HepG2 (cell line): ENCODE measurements at regions not wholly inside any gene's neighbourhood (a gene's known extent, or its start where the extent isn't known, plus 50 kb on each side); places are given as distances from the start of the nearest gene placed in this dataset.
A peak's percentile ranks its signal among the peaks of the same experiment; 100 is the strongest.

Experiments
- ARID2 ChIP-seq: sonication (generic); formaldehyde crosslinking; IDR thresholded peaks from 2 replicates; pipeline ENCODE4 v1.8.1; 2022; ENCODE audit warnings: mild to moderate bottlenecking, missing genetic modification reagents, borderline replicate concordance
- CHD4 ChIP-seq: fragments of 200-600 bp; sonication (generic); IDR thresholded peaks from 2 replicates; pipeline ENCODE4 v1.7.0; 2017; ENCODE audit warnings: mild to moderate bottlenecking, low read length, borderline replicate concordance
- DDIT3 ChIP-seq: sonication (generic); formaldehyde crosslinking; IDR thresholded peaks from 2 replicates; pipeline ENCODE4 v1.4.0; 2020; ENCODE audit warnings: mild to moderate bottlenecking, missing genetic modification reagents
- FOXK2 ChIP-seq: fragments of 450-650 bp; IDR thresholded peaks from 2 replicates; pipeline ENCODE4 v1.6.1; 2016
- GTF2F1 ChIP-seq: fragments of 150-350 bp; IDR thresholded peaks from 2 replicates; pipeline ENCODE4 v1.6.1; 2014; ENCODE audit warnings: low read length
- HNRNPLL ChIP-seq: fragments of 200-400 bp; formaldehyde crosslinking; IDR thresholded peaks from 2 replicates; pipeline ENCODE4 v1.6.1; 2017; ENCODE audit warnings: mild to moderate bottlenecking, low read depth, low read length; ENCODE audit not compliant: poor library complexity, severe bottlenecking
- JARID2 ChIP-seq: sonication (generic); formaldehyde crosslinking; IDR thresholded peaks from 2 replicates; pipeline ENCODE4 v1.8.1; 2023; ENCODE audit warnings: missing genetic modification reagents, inconsistent platforms; ENCODE audit not compliant: insufficient replicate concordance
- MLLT10 ChIP-seq: sonication (generic); formaldehyde crosslinking; IDR thresholded peaks from 2 replicates; pipeline ENCODE4 v1.4.0; 2020; ENCODE audit warnings: missing genetic modification reagents
- NCOA2 ChIP-seq: sonication (generic); formaldehyde crosslinking; IDR thresholded peaks from 2 replicates; pipeline ENCODE4 v1.8.0; 2022; ENCODE audit warnings: inconsistent platforms
- NFATC3 ChIP-seq: sonication (generic); formaldehyde crosslinking; IDR thresholded peaks from 2 replicates; pipeline ENCODE4 v1.5.1; 2020; ENCODE audit warnings: mild to moderate bottlenecking, missing genetic modification reagents
- NFIB ChIP-seq: sonication (generic); formaldehyde crosslinking; IDR thresholded peaks from 2 replicates; pipeline ENCODE4 v1.9.0; 2021; ENCODE audit warnings: missing genetic modification reagents, mild to moderate bottlenecking, borderline replicate concordance
- NFKB2 ChIP-seq: sonication (generic); formaldehyde crosslinking; IDR thresholded peaks from 2 replicates; pipeline ENCODE4 v1.4.0; 2020; ENCODE audit warnings: missing genetic modification reagents, borderline replicate concordance
- SALL2 ChIP-seq: sonication (generic); formaldehyde crosslinking; IDR thresholded peaks from 2 replicates; pipeline ENCODE4 v1.8.1; 2023; ENCODE audit warnings: mild to moderate bottlenecking, missing genetic modification reagents, inconsistent platforms
- THYN1 ChIP-seq: sonication (generic); formaldehyde crosslinking; IDR thresholded peaks from 2 replicates; pipeline ENCODE4 v1.8.1; 2023; ENCODE audit warnings: low read depth, mild to moderate bottlenecking, moderate library complexity, missing genetic modification reagents, borderline replicate concordance
- ZNF234 ChIP-seq: sonication (generic); formaldehyde crosslinking; conservative IDR thresholded peaks from 2 replicates; pipeline ENCODE4 v1.5.1; 2020; ENCODE audit warnings: mild to moderate bottlenecking, missing genetic modification reagents
- ZNF24 ChIP-seq: fragments of 450-650 bp; IDR thresholded peaks from 2 replicates; pipeline ENCODE4 v1.6.1; 2017; ENCODE audit warnings: antibody characterized with exemption, mild to moderate bottlenecking
- ZNF75D ChIP-seq: sonication (generic); formaldehyde crosslinking; IDR thresholded peaks from 2 replicates; pipeline ENCODE4 v1.8.1; 2023; ENCODE audit warnings: missing genetic modification reagents, mild to moderate bottlenecking, borderline replicate concordance
- TF ChIP-seq, protein P1 (sequence below): sonication (generic); formaldehyde crosslinking; IDR thresholded peaks from 2 replicates; pipeline ENCODE4 v1.5.0; 2020; ENCODE audit warnings: mild to moderate bottlenecking, missing genetic modification reagents, borderline replicate concordance
- TF ChIP-seq, protein P2 (sequence below): sonication (generic); formaldehyde crosslinking; IDR thresholded peaks from 2 replicates; pipeline ENCODE4 v1.4.0; 2020; ENCODE audit warnings: missing genetic modification reagents
- TF ChIP-seq, protein P3 (sequence below): sonication (generic); formaldehyde crosslinking; IDR thresholded peaks from 2 replicates; pipeline ENCODE4 v1.5.0; 2020; ENCODE audit warnings: missing genetic modification reagents

DNA sequence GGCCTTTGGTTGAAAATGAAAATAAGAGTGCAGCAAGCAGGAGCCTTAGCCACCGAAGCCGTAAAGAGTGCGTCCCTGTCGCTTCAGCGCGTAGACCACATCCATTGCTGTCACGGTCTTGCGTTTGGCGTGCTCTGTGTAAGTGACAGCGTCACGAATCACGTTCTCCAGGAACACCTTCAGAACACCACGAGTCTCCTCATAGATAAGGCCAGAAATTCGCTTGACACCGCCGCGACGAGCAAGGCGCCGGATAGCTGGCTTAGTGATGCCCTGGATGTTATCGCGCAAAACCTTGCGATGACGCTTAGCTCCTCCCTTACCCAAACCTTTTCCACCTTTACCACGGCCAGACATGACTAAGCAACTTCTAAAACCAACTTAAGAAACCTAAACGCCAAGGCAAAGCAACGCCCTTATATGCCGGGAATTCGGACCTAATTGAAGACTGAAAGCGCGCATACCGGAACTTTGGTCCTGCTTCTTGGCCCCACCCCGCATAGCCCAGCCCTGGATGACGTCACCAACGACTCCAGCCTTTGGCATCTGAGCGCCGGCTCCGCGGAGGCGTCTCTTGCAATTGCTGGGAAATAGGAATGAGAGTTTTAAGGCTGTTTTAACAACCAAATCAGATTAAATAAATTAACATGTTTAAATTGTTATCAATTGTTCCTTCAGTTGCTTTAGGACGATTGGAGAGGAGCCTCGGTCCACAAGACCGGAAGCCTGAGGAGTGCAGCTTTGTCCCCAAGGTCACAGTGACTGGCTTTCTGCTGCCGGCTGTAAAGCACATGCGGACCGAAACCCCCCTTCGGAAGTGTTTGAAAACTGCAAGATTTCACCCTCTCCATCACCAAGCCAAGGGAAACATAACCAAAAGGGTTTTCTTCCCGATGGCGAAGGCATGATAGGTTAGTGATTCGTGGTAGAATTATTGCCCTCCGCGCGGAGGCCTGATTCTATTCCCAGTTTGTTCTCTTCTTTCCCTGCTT lies 79.6 kb upstream of the BTN3A2 start (continued):
- TF ChIP-seq ZNF234 (CRISPR knock-in tag): peak; percentile 95
- TF ChIP-seq GTF2F1: peak; percentile 50
- 0 out of 2 replicates have a peak, but pooled peaks have one; percentile 12 for TF ChIP-seq NCOA2 (CRISPR knock-in tag)
- TF ChIP-seq NFATC3: 0 out of 2 replicates have a peak, but pooled peaks have one; percentile 5
- peak; percentile 34 for TF ChIP-seq HNRNPLL
- TF ChIP-seq, protein P1, sequence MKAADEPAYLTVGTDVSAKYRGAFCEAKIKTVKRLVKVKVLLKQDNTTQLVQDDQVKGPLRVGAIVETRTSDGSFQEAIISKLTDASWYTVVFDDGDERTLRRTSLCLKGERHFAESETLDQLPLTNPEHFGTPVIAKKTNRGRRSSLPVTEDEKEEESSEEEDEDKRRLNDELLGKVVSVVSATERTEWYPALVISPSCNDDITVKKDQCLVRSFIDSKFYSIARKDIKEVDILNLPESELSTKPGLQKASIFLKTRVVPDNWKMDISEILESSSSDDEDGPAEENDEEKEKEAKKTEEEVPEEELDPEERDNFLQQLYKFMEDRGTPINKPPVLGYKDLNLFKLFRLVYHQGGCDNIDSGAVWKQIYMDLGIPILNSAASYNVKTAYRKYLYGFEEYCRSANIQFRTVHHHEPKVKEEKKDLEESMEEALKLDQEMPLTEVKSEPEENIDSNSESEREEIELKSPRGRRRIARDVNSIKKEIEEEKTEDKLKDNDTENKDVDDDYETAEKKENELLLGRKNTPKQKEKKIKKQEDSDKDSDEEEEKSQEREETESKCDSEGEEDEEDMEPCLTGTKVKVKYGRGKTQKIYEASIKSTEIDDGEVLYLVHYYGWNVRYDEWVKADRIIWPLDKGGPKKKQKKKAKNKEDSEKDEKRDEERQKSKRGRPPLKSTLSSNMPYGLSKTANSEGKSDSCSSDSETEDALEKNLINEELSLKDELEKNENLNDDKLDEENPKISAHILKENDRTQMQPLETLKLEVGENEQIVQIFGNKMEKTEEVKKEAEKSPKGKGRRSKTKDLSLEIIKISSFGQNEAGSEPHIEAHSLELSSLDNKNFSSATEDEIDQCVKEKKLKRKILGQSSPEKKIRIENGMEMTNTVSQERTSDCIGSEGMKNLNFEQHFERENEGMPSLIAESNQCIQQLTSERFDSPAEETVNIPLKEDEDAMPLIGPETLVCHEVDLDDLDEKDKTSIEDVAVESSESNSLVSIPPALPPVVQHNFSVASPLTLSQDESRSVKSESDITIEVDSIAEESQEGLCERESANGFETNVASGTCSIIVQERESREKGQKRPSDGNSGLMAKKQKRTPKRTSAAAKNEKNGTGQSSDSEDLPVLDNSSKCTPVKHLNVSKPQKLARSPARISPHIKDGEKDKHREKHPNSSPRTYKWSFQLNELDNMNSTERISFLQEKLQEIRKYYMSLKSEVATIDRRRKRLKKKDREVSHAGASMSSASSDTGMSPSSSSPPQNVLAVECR (CRISPR knock-in tag): peak; percentile 94
- TF ChIP-seq FOXK2: no peak
- peak; percentile 97 for TF ChIP-seq NFKB2 (CRISPR knock-in tag)
- TF ChIP-seq THYN1 (CRISPR knock-in tag): no peak; the same call in 1 of the 2 replicates
- TF ChIP-seq ZNF24: 0 out of 2 replicates have a peak, but pooled peaks have one; percentile 15
- TF ChIP-seq ZNF75D (CRISPR knock-in tag): peak; percentile 39; the same call in 1 of the 2 replicates
- TF ChIP-seq NFIB (CRISPR knock-in tag): no peak
- no peak for TF ChIP-seq DDIT3 (CRISPR knock-in tag)
- 0 out of 2 replicates have a peak, but pooled peaks have one; percentile 86 for TF ChIP-seq ARID2 (CRISPR knock-in tag)
- 0 out of 2 replicates have a peak, but pooled peaks have one; percentile 67 for TF ChIP-seq CHD4
- no peak for TF ChIP-seq MLLT10 (CRISPR knock-in tag)
- peak; percentile 89 for TF ChIP-seq SALL2 (CRISPR knock-in tag)
- TF ChIP-seq, protein P2, sequence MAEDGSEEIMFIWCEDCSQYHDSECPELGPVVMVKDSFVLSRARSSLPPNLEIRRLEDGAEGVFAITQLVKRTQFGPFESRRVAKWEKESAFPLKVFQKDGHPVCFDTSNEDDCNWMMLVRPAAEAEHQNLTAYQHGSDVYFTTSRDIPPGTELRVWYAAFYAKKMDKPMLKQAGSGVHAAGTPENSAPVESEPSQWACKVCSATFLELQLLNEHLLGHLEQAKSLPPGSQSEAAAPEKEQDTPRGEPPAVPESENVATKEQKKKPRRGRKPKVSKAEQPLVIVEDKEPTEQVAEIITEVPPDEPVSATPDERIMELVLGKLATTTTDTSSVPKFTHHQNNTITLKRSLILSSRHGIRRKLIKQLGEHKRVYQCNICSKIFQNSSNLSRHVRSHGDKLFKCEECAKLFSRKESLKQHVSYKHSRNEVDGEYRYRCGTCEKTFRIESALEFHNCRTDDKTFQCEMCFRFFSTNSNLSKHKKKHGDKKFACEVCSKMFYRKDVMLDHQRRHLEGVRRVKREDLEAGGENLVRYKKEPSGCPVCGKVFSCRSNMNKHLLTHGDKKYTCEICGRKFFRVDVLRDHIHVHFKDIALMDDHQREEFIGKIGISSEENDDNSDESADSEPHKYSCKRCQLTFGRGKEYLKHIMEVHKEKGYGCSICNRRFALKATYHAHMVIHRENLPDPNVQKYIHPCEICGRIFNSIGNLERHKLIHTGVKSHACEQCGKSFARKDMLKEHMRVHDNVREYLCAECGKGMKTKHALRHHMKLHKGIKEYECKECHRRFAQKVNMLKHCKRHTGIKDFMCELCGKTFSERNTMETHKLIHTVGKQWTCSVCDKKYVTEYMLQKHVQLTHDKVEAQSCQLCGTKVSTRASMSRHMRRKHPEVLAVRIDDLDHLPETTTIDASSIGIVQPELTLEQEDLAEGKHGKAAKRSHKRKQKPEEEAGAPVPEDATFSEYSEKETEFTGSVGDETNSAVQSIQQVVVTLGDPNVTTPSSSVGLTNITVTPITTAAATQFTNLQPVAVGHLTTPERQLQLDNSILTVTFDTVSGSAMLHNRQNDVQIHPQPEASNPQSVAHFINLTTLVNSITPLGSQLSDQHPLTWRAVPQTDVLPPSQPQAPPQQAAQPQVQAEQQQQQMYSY (CRISPR knock-in tag): no peak
- peak; percentile 20 for TF ChIP-seq JARID2
- TF ChIP-seq, protein P3, sequence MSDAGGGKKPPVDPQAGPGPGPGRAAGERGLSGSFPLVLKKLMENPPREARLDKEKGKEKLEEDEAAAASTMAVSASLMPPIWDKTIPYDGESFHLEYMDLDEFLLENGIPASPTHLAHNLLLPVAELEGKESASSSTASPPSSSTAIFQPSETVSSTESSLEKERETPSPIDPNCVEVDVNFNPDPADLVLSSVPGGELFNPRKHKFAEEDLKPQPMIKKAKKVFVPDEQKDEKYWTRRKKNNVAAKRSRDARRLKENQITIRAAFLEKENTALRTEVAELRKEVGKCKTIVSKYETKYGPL (CRISPR knock-in tag): peak; percentile 73; the same call in 1 of the 2 replicates
